ENCODE measurements at regions not wholly inside any gene's neighbourhood (a gene's known extent, or its start where the extent isn't known, plus 50 kb on each side); places are given as distances from the start of the nearest gene placed in this dataset.

GRCh38 chr5:93359296-93359959, 221.6 kb downstream of the NR2F1-AS1 start:
- DNase-seq: peak in 1 of 5 donors; percentile 20
- intact Hi-C loops (cut with DNase I): no loop called here
- Histone ChIP-seq H3K27me3 (no peaks in the 10 kb centered on the region), H3K4me3 (no peak overlapping the region), H3K27ac (no peak overlapping the region), H3K4me1 (ENCODE audit: insufficient read depth) (peaks cover 2% of the 10 kb centered on the region), H3K9me3 (no peaks in the 10 kb centered on the region), H3K36me3 (no peaks in the 10 kb centered on the region)
- TF ChIP-seq POLR2A (IDR thresholded peaks at IDR 0.05) (no peak), CTCF (IDR thresholded peaks at IDR 0.05) (no peak), EP300 (IDR thresholded peaks at IDR 0.05) (no peak)
- 17 to 22% (median 19%) methylated on average over 9 of the region's 9 CpGs for WGBS, 3 donors

- Histone ChIP-seq H3K9me3 (no peaks in the 10 kb centered on the region), H3K27ac (no peak overlapping the region), H3K36me3 (no peaks in the 10 kb centered on the region), H3K4me1 (ENCODE audit: insufficient read depth) (peaks cover 2% of the 10 kb centered on the region), H3K4me3 (no peak overlapping the region), H3K27me3 (no peaks in the 10 kb centered on the region)
- TF ChIP-seq CTCF (IDR thresholded peaks at IDR 0.05) (no peak), POLR2A (IDR thresholded peaks at IDR 0.05) (no peak), EP300 (IDR thresholded peaks at IDR 0.05) (no peak)
- intact Hi-C loops (cut with DNase I): no loop called here
- DNase-seq: no peak
- 44 to 61% (median 60%) methylated on average over 1 of the region's 1 CpG for WGBS, 3 donors
These were observed 222.8 kb downstream of the NR2F1-AS1 start for GRCh38 chr5:93358176-93358575.

- no peaks in the 10 kb centered on the region for H3K27me3 ChIP-seq
- no peak overlapping the region for H3K4me3 ChIP-seq
- no peak for DNase-seq
- no peak overlapping the region for H3K27ac ChIP-seq
- TF ChIP-seq POLR2A (IDR thresholded peaks at IDR 0.05) (no peak), EP300 (IDR thresholded peaks at IDR 0.05) (no peak), CTCF (IDR thresholded peaks at IDR 0.05) (no peak)
- no peaks in the 10 kb centered on the region for H3K36me3 ChIP-seq
- WGBS, 3 donors: 93 to 100% (median 96%) methylated on average over 1 of the region's 1 CpG
- intact Hi-C loops (cut with DNase I): no loop called here
- no peaks in the 10 kb centered on the region for H3K9me3 ChIP-seq
- peaks cover 2% of the 10 kb centered on the region for H3K4me1 ChIP-seq (ENCODE audit: insufficient read depth)
These were observed 223.3 kb downstream of the NR2F1-AS1 start for GRCh38 chr5:93357686-93358085.

- Histone ChIP-seq H3K9me3 (no peaks in the 10 kb centered on the region), H3K27me3 (no peaks in the 10 kb centered on the region), H3K27ac (no peak overlapping the region), H3K4me3 (no peak overlapping the region), H3K4me1 (ENCODE audit: insufficient read depth) (peaks cover 2% of the 10 kb centered on the region), H3K36me3 (no peaks in the 10 kb centered on the region)
- TF ChIP-seq EP300 (IDR thresholded peaks at IDR 0.05) (no peak), CTCF (IDR thresholded peaks at IDR 0.05) (no peak)
- 83 to 91% (median 88%) methylated on average over 8 of the region's 8 CpGs for WGBS, 3 donors
- DNase-seq: no peak
- intact Hi-C loops (cut with DNase I): no loop called here
These were observed 225.3 kb downstream of the NR2F1-AS1 start for GRCh38 chr5:93355691-93356090.
